Stimulated activated memory B cell treated with anti-CD40 and anti-IgM and Interleukin-4, amounts not matched to agents 10 μg/mL and 1 μg/mL and 100 μg/mL, for 72 hours (primary cell): ENCODE measurements at regions not wholly inside any gene's neighbourhood (a gene's known extent, or its start where the extent isn't known, plus 50 kb on each side); places are given as distances from the start of the nearest gene placed in this dataset.

Experiments used
- ATAC-seq: fragments of 150-1000 bp; cut with Tn5 transposase; 2 replicates; pipeline ENCODE4 v1.10.0; 2021
- H3K27ac Mint-ChIP-seq: one replicate; pipeline ENCODE4 v1.8.0; 2022; ENCODE audit warnings: mild to moderate bottlenecking, mixed read lengths
- H3K27me3 Mint-ChIP-seq: one replicate; pipeline ENCODE4 v1.8.0; 2022; ENCODE audit warnings: mixed read lengths
- H3K36me3 Mint-ChIP-seq: one replicate; pipeline ENCODE4 v1.8.0; 2022; ENCODE audit warnings: mixed read lengths
- H3K4me1 Mint-ChIP-seq: one replicate; pipeline ENCODE4 v1.8.0; 2022; ENCODE audit warnings: mixed read lengths
- H3K4me3 Mint-ChIP-seq: one replicate; pipeline ENCODE4 v1.8.0; 2022; ENCODE audit warnings: mild to moderate bottlenecking, moderate library complexity, mixed read lengths
- H3K9me3 Mint-ChIP-seq: one replicate; pipeline ENCODE4 v1.8.0; 2022; ENCODE audit warnings: mixed read lengths

DNA sequence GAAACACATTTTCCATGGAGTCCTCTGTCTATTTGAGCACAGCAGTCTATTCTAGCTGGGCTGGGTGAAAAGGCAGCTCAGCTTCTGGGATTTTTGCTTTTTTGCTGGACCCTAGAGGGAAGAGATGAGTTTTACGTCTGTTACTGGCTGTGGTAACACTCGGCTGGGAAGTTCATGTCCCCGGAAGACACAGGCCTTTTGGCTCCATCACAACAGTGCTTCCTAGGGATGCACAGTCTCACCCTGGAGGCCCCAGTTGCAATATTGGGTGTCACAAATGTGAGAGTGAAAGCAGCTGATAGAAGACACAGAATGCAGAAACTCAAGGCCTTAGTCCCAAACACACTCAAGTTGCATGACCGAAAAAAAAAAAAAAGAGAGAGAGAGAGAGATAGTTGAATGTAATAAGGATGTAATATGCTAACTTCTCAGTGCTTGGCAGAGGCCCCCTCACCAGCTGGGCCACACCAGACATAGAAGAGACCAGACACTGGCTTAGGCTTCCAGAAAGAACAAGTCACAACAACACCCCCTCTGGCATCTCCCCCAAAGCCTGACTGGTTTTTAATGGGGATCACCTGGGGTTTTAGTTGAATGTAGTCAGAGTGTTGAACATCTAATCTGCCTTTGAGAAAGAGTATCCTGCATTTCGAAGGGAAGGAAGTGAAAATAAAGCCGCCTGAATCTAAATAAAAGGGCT, 545.4 kb upstream of the FZD8 start:
- no peak for ATAC-seq
- Mint-ChIP-seq H3K27ac (no peak overlapping the region), H3K27me3 (no peaks in the 10 kb centered on the region), H3K4me3 (no peak overlapping the region), H3K9me3 (peaks cover 14% of the 10 kb centered on the region), H3K4me1 (no peaks in the 10 kb centered on the region), H3K36me3 (no peaks in the 10 kb centered on the region)

GRCh38 chr10:36185097-36185496, 543.0 kb upstream of the FZD8 start:
- no peak for ATAC-seq
- peaks cover 3% of the 10 kb centered on the region for H3K9me3 Mint-ChIP-seq
- H3K36me3 Mint-ChIP-seq, result no peaks in the 10 kb centered on the region
- no peaks in the 10 kb centered on the region for H3K4me1 Mint-ChIP-seq
- no peak overlapping the region for H3K4me3 Mint-ChIP-seq
- no peak overlapping the region for H3K27ac Mint-ChIP-seq
- no peaks in the 10 kb centered on the region for H3K27me3 Mint-ChIP-seq

GRCh38 chr10:36183726-36184125, 541.6 kb upstream of the FZD8 start:
- H3K27me3 Mint-ChIP-seq, result no peaks in the 10 kb centered on the region
- H3K36me3 Mint-ChIP-seq, result no peaks in the 10 kb centered on the region
- no peaks in the 10 kb centered on the region for H3K4me1 Mint-ChIP-seq
- no peak overlapping the region for H3K27ac Mint-ChIP-seq
- ATAC-seq, result no peak
- H3K9me3 Mint-ChIP-seq, result no peaks in the 10 kb centered on the region
- H3K4me3 Mint-ChIP-seq, result no peak overlapping the region

DNA sequence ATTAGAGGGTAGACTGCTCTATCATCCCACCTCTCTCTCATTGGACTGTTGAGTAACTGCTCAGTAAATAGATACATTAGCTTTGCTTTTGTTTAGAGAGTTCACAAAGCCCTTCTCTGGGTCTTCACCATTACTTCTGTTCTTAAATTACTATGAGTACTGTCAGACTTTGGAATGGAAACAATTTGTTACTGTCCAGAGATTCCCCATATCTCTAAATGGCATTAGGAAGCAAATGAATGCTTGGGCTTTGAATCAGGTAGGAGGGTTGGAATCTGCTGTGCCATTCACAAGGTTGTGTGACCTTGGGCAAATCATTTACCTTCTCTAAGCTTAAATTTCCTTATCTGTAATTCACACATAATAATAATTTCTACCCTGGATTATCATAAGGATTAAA, 541.0 kb upstream of the FZD8 start:
- Mint-ChIP-seq H3K27ac (no peak overlapping the region), H3K4me3 (no peak overlapping the region), H3K36me3 (no peaks in the 10 kb centered on the region), H3K4me1 (no peaks in the 10 kb centered on the region), H3K9me3 (no peaks in the 10 kb centered on the region), H3K27me3 (no peaks in the 10 kb centered on the region)
- no peak for ATAC-seq

- no peaks in the 10 kb centered on the region for H3K27me3 Mint-ChIP-seq
- ATAC-seq, result no peak
- no peak overlapping the region for H3K4me3 Mint-ChIP-seq
- no peaks in the 10 kb centered on the region for H3K36me3 Mint-ChIP-seq
- H3K9me3 Mint-ChIP-seq, result no peaks in the 10 kb centered on the region
- H3K4me1 Mint-ChIP-seq, result no peaks in the 10 kb centered on the region
- H3K27ac Mint-ChIP-seq, result no peak overlapping the region
Measured at GRCh38 chr10:36182606-36183005, 540.5 kb upstream of the FZD8 start.

DNA sequence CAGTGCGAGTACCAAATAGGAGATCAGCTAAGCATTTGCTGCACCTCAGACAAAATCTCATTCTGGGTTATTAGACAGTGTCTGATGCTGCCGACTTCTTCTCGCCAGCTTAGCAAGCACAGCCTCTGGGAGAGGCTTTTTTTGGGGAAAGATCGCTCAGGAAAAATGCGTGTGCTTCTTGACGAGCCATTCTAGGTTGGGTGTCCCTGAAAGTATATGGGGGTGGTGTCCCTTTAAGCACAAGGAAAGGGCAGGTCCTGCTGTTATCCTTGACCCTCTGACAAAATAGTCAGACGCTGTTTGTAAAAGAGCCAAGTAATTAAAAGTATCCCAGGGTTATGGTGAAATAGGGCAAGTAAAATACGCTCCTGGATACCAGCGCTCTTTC, 540.1 kb upstream of the FZD8 start:
- no peaks in the 10 kb centered on the region for H3K4me1 Mint-ChIP-seq
- no peaks in the 10 kb centered on the region for H3K36me3 Mint-ChIP-seq
- no peaks in the 10 kb centered on the region for H3K9me3 Mint-ChIP-seq
- no peak overlapping the region for H3K27ac Mint-ChIP-seq
- no peak for ATAC-seq
- no peaks in the 10 kb centered on the region for H3K27me3 Mint-ChIP-seq
- H3K4me3 Mint-ChIP-seq, result no peak overlapping the region

- no peak overlapping the region for H3K4me3 Mint-ChIP-seq
- no peak overlapping the region for H3K27ac Mint-ChIP-seq
- no peaks in the 10 kb centered on the region for H3K4me1 Mint-ChIP-seq
- H3K27me3 Mint-ChIP-seq, result no peaks in the 10 kb centered on the region
- H3K36me3 Mint-ChIP-seq, result no peaks in the 10 kb centered on the region
- no peaks in the 10 kb centered on the region for H3K9me3 Mint-ChIP-seq
- no peak for ATAC-seq
Measured at GRCh38 chr10:36181426-36182178, 539.5 kb upstream of the FZD8 start.

GRCh38 chr10:36178616-36179015, 536.5 kb upstream of the FZD8 start:
- Mint-ChIP-seq H3K27me3 (no peaks in the 10 kb centered on the region), H3K27ac (no peak overlapping the region), H3K9me3 (no peaks in the 10 kb centered on the region), H3K36me3 (no peaks in the 10 kb centered on the region), H3K4me3 (no peak overlapping the region), H3K4me1 (no peaks in the 10 kb centered on the region)
- ATAC-seq, result no peak

- H3K9me3 Mint-ChIP-seq, result no peaks in the 10 kb centered on the region
- no peak overlapping the region for H3K27ac Mint-ChIP-seq
- no peaks in the 10 kb centered on the region for H3K36me3 Mint-ChIP-seq
- H3K4me3 Mint-ChIP-seq, result no peak overlapping the region
- no peaks in the 10 kb centered on the region for H3K27me3 Mint-ChIP-seq
- H3K4me1 Mint-ChIP-seq, result no peaks in the 10 kb centered on the region
- ATAC-seq, result no peak
Measured at GRCh38 chr10:36177071-36177470, 535.0 kb upstream of the FZD8 start.

DNA sequence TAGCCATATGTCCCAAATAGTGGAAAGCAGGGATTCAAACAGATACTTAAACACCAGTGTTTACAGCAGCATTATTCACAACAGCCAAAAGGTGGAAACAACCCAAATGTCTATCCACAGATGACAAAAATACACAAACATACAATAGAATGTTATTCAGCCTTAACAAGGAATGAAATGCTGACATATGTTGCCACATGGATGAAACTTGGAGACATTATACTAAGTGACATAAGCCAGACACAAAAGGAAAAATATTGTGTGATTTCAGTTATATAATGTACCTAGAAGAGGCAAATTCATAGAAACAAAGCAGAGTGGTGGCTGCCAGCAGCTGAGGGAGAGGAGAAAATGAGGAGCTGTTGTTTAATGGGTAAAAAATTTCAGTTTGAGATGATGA, 533.9 kb upstream of the FZD8 start:
- Mint-ChIP-seq H3K36me3 (no peaks in the 10 kb centered on the region), H3K4me1 (no peaks in the 10 kb centered on the region), H3K27me3 (no peaks in the 10 kb centered on the region), H3K4me3 (no peak overlapping the region), H3K27ac (no peak overlapping the region), H3K9me3 (no peaks in the 10 kb centered on the region)
- ATAC-seq, result no peak

DNA sequence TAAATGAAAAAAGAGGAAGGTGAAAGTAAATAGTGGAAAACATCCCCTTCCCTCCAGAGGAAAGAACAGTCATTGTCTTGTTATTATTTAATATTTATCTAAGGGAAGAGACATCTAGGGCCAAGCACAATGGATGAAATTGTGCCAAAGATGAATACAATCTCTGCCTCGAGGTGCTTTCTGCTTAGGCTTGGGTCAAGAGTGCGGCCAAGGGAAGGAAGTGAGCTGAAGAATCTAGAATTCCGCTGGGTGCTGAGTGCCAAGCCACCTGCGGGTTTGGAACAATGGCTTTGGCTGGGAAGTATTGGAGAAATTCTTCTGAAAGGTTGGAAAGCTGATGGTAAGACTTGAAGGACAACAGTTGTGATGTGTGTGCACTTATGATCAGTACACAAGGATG, 531.3 kb upstream of the FZD8 start:
- no peak overlapping the region for H3K4me3 Mint-ChIP-seq
- no peaks in the 10 kb centered on the region for H3K36me3 Mint-ChIP-seq
- ATAC-seq, result no peak
- no peaks in the 10 kb centered on the region for H3K4me1 Mint-ChIP-seq
- H3K27ac Mint-ChIP-seq, result no peak overlapping the region
- H3K27me3 Mint-ChIP-seq, result no peaks in the 10 kb centered on the region
- no peaks in the 10 kb centered on the region for H3K9me3 Mint-ChIP-seq

DNA sequence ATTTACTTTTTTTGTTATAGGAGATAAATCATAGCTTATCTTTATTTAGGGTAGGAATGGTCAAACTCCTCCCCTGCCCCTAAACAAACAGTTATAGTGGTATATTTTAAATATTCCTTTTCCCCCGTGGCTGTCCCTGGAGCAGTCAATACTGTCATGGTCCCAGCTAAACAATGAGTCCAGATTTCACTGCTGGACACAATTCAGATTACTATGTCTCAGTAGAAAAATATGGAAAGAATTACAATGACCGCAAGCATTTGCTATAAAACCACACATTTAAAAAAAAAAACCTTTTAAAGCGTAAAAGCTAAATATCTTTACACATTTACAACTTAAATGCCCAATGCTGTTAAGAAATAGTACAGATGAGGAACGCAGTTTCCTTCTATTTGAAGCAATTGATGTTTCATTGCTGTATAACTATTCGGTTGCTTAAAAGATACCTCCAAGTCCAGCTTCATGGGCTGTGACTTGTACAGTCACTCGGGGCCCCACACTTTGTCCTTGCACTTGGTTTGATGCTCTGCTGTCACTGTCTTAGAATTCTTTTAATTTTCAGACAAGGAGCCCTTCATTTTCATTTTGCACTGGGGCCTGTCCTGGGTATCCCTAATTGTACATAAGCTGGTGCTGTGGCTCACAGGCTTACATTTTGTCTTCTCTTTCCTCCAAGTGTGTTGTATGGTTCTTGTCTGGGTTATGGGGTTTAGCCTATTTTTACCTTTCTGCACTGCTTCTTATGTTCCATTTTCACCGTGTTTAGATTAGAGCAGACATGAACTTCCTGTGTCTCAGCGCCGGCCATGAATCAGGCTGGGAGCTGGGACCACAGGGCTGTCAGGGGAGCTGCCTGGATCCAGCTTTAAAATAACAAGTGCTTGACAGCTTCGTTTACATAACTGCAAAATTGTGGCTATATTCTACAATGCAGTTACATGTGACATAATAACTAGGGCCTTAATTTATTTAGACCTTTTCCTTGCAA, 530.2 kb upstream of the FZD8 start:
- Mint-ChIP-seq H3K9me3 (no peaks in the 10 kb centered on the region), H3K36me3 (no peaks in the 10 kb centered on the region), H3K27me3 (no peaks in the 10 kb centered on the region), H3K4me3 (no peak overlapping the region), H3K27ac (no peak overlapping the region), H3K4me1 (no peaks in the 10 kb centered on the region)
- ATAC-seq, result no peak

- Mint-ChIP-seq H3K9me3 (no peaks in the 10 kb centered on the region), H3K4me1 (no peaks in the 10 kb centered on the region), H3K4me3 (no peak overlapping the region), H3K27me3 (no peaks in the 10 kb centered on the region), H3K27ac (no peak overlapping the region), H3K36me3 (no peaks in the 10 kb centered on the region)
- no peak for ATAC-seq
Measured at GRCh38 chr10:36171556-36171952, 529.5 kb upstream of the FZD8 start.

DNA sequence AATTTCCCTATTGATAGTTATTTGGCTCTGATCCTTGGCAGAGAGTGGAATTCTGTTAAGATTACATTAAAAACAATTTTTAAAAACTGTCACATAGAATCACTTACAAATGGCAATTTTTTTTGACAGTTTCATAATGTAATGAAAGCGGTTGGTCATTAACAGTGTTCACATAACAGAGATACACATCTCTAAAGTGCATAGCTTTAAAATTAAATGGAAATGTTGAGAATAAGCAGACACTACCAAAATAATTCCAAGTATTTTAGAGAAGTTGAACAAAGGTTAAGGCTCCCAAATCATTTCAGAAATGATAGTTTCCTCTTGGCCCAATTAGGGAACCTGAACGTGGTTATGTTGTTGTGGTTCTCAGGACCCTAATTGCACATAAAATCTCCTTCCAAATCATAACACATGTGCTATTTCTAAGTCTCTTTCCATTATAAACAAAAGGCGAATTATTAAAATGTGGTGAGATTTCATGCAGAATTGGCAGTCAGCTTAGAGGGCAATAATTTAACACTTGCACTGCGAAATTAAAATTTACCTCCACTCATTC, 528.9 kb upstream of the FZD8 start:
- Mint-ChIP-seq H3K4me3 (no peak overlapping the region), H3K27ac (no peak overlapping the region), H3K36me3 (no peaks in the 10 kb centered on the region), H3K4me1 (no peaks in the 10 kb centered on the region), H3K9me3 (no peaks in the 10 kb centered on the region), H3K27me3 (no peaks in the 10 kb centered on the region)
- ATAC-seq, result no peak

DNA sequence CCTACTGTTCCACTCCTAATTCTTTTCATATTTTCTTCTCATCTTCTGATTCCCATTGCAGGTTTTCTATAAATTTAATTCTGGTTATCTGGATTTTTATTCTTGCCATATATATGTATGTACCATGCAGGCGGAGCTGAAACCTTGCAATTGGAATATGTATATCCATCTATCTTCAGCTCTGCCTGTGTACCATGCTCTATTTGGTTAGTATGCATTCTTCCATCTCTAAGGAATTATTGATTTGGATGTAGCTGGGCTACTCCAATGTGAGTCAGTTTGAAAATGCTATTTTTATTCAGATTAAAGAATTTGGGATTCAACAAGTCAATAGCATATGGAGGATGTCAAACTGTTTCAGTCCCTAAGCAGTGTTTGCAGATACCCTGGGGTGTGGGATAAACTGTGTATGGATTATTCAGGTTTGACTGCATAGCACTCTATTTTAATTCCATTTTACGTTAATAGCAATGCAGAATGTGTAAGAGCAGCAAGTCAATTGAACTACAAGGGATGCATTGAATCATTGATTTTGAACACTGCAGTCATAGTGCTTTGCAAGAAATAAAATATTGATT, 528.1 kb upstream of the FZD8 start:
- Mint-ChIP-seq H3K9me3 (no peaks in the 10 kb centered on the region), H3K4me3 (no peak overlapping the region), H3K27me3 (no peaks in the 10 kb centered on the region), H3K27ac (no peak overlapping the region), H3K36me3 (no peaks in the 10 kb centered on the region), H3K4me1 (no peaks in the 10 kb centered on the region)
- no peak for ATAC-seq
